Transverse colon (tissue), 3 donors: ENCODE measurements at regions not wholly inside any gene's neighbourhood (a gene's known extent, or its start where the extent isn't known, plus 50 kb on each side); places are given as distances from the start of the nearest gene placed in this dataset.

Experiments
- POLR2A ChIP-seq: fragments of 450-650 bp; IDR thresholded peaks from one replicate; pipeline ENCODE4 v1.6.1; 2016; ENCODE audit warnings: antibody characterized with exemption, mild to moderate bottlenecking, moderate library complexity
- TF ChIP-seq, protein P1 (sequence below), 5 experiments: fragments of 200-600 bp in 3 of 5; fragments of 450-650 bp in 2 of 5; sonication (generic) in 3 of 5; IDR thresholded peaks; 1 replicate in 2 of 5; 2 replicates in 3 of 5; pipeline ENCODE4 v1.5.1; 2016 to 2017; ENCODE audit warnings: antibody characterized with exemption in 5 of 5, inconsistent platforms in 3 of 5, mild to moderate bottlenecking in 2 of 5, moderate library complexity in 1 of 5

DNA sequence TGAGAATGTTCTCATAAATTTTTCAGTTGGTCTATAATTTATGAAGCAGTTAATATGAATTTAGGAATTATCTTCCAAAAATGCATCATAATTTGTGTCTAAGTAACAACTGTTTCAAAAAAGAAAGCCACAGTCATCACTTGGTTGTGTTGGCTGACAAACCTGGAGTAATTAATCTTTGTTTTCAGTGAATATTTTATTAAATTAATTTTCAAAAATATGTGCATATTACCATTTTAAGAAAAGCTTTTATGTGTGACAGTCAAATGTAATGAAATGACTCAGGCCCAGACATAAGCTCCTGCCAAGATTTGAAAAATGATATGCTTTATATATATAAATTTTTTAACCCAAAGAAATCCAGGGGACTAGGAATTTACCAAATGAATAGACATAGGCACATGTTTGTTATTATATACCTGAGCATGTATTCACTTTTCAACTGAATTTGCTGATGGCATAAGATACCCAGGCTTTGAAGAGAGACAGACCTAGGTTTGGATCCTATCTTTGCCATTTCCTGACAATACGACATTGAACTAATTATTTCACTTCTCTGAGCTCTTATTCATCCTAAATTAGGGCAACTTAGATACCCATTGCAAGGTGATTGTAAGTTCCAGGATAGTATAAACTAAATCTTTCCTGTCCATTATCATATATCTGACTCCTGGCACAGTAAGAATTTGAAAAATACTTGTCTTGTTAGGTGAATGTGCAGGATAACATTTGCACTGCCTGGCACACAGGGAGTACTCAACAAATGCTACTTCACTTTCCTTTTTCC is 729.5 kb upstream of the ADGRL2 start:
- TF ChIP-seq, protein P1, sequence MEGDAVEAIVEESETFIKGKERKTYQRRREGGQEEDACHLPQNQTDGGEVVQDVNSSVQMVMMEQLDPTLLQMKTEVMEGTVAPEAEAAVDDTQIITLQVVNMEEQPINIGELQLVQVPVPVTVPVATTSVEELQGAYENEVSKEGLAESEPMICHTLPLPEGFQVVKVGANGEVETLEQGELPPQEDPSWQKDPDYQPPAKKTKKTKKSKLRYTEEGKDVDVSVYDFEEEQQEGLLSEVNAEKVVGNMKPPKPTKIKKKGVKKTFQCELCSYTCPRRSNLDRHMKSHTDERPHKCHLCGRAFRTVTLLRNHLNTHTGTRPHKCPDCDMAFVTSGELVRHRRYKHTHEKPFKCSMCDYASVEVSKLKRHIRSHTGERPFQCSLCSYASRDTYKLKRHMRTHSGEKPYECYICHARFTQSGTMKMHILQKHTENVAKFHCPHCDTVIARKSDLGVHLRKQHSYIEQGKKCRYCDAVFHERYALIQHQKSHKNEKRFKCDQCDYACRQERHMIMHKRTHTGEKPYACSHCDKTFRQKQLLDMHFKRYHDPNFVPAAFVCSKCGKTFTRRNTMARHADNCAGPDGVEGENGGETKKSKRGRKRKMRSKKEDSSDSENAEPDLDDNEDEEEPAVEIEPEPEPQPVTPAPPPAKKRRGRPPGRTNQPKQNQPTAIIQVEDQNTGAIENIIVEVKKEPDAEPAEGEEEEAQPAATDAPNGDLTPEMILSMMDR (IDR thresholded peaks at IDR 0.05) = no peak
- TF ChIP-seq POLR2A = no peak
